ENCODE measurements at regions not wholly inside any gene's neighbourhood (a gene's known extent, or its start where the extent isn't known, plus 50 kb on each side); places are given as distances from the start of the nearest gene placed in this dataset.

GRCh38 chr4:185071236-185071811 is 53.0 kb downstream of the HELT start:
- DNase-seq (ENCODE audit: low read depth), result peak; percentile 10

GRCh38 chr4:185079271-185079905 is 61.1 kb downstream of the HELT start:
- DNase-seq (ENCODE audit: low read depth), result no peak

- DNase-seq (ENCODE audit: low read depth), result no peak
Observed at GRCh38 chr4:185080545-185080944, 62.3 kb downstream of the HELT start.

DNA sequence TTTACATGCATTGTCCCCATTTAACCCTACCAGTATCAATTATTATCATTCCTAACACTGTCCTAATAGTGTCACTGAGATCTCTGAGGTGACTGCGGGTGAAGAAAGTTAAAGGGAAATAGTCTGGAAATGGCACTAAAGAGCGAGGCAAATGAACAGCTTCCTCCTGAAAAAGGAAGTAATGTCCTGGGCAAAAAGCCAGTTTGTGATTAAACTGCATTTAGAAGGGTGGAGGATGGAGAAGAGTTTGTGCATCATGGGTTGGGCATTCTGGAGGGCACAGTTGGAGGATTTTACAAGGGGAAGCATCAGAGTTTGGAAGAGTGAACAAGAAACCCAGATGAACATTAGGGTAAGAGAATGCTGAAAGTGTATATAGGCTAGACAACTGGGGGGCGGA is 60.5 kb upstream of the SLC25A4 start:
- peak; percentile 6 for DNase-seq (ENCODE audit: low read depth)

DNA sequence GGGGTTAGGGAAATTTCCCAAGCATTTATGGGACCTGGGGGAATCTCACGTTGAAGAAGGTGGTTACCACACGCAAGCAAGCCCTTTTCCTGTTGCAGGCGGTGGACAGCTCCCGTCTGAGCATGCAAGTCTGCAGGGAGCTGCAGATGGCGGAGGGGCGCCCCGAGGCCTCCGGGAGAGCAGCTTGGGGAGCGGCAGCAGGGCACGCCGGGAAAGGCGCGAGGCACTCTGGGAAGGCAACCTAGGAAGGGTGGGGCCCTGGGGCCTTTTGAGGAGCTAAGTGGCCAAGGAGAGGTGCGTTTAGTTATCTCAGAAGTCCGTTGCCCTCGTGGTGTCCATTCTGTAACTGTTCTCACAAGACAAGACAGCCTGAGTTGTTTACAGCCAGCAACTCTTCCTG is 57.0 kb upstream of the SLC25A4 start:
- DNase-seq (ENCODE audit: low read depth), result no peak

- DNase-seq (ENCODE audit: low read depth), result no peak
Observed at GRCh38 chr4:185088899-185089298, 54.2 kb upstream of the SLC25A4 start.

GRCh38 chr4:185090592-185090991 is 52.5 kb upstream of the SLC25A4 start:
- DNase-seq (ENCODE audit: low read depth), result no peak

DNA sequence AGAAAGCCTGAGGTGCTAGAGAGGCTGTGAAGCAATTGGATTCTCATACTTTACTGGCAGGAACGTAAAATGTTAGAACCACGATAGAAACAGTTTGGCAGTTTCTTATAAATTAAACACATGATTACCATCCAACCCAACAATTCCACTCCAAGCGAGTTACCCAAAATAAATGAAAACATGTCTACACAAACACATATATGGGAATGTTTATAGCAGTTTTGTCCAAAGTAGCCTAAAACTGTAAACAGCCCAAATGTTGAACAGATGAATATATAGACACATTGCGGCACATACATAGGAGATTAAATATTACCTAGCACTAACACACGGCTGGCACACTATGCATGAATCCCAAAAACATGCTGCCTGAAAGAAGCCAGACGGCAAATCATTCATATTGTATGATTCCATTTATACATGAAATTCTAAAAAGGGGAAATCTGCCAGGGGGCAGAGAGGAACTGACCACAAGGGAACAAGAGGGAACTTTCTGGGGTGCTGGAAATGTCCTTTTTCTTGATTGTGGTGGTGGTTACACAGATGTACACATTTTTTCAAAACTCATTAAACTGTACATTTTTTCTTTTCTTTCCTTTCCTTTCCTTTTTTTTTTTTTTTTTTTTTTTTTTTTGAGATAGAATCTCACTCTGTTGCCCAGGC is 50.4 kb upstream of the SLC25A4 start:
- no peak for DNase-seq (ENCODE audit: low read depth)
